ENCODE measurements at regions not wholly inside any gene's neighbourhood (a gene's known extent, or its start where the extent isn't known, plus 50 kb on each side); places are given as distances from the start of the nearest gene placed in this dataset.

GRCh38 chr6:37116326-37116725, 53.6 kb upstream of the PIM1 start:
- no peaks in the 10 kb centered on the region for H3K27me3 ChIP-seq (ENCODE audit: control insufficient read depth in 2 of 2, insufficient read depth in 2 of 2, low read length in 2 of 2)
- no peak overlapping the region for H3K9ac ChIP-seq (ENCODE audit: low read depth in 1 of 2, low read length in 2 of 2)
- H3K27ac ChIP-seq (ENCODE audit: low read depth in 2 of 2, low read length in 2 of 2): no peak overlapping the region
- H3K4me3 ChIP-seq (ENCODE audit: low read length in 2 of 2): no peak overlapping the region
- no peaks in the 10 kb centered on the region for H3K9me3 ChIP-seq (ENCODE audit: control insufficient read depth in 2 of 2, low read length in 2 of 2)
- H3K36me3 ChIP-seq (ENCODE audit: control insufficient read depth in 2 of 2, insufficient read depth in 2 of 2, low read length in 2 of 2): no peaks in the 10 kb centered on the region
- H3K4me1 ChIP-seq (ENCODE audit: control insufficient read depth in 2 of 2, insufficient read depth in 2 of 2, low read length in 2 of 2): no peaks in the 10 kb centered on the region

GRCh38 chr6:37119387-37119886, 50.5 kb upstream of the PIM1 start:
- no peak overlapping the region for H3K4me3 ChIP-seq (ENCODE audit: low read length in 2 of 2)
- H3K27me3 ChIP-seq (ENCODE audit: control insufficient read depth in 2 of 2, insufficient read depth in 2 of 2, low read length in 2 of 2): no peaks in the 10 kb centered on the region
- H3K4me1 ChIP-seq (ENCODE audit: control insufficient read depth in 2 of 2, insufficient read depth in 2 of 2, low read length in 2 of 2): no peaks in the 10 kb centered on the region
- H3K9ac ChIP-seq (ENCODE audit: low read depth in 1 of 2, low read length in 2 of 2): no peak overlapping the region
- H3K36me3 ChIP-seq (ENCODE audit: control insufficient read depth in 2 of 2, insufficient read depth in 2 of 2, low read length in 2 of 2): no peaks in the 10 kb centered on the region
- no peaks in the 10 kb centered on the region for H3K9me3 ChIP-seq (ENCODE audit: control insufficient read depth in 2 of 2, low read length in 2 of 2)
- no peak overlapping the region for H3K27ac ChIP-seq (ENCODE audit: low read depth in 2 of 2, low read length in 2 of 2)

Measured in mucosa of rectum (tissue), 2 donors.